Ascending aorta (tissue), 2 donors: ENCODE measurements at regions not wholly inside any gene's neighbourhood (a gene's known extent, or its start where the extent isn't known, plus 50 kb on each side); places are given as distances from the start of the nearest gene placed in this dataset.

Experiments used
- DNase-seq, 2 donors: peaks; one replicate each; pipeline ENCODE4 v3.0.0-alpha.2; 2019; ENCODE audit warnings: low spot score in 2 of 2
- H3K27ac ChIP-seq, 2 donors: fragments of 200-600 bp; sonication (generic); one replicate each; pipeline ENCODE4 v1.5.1; 2016 to 2017; ENCODE audit warnings: mild to moderate bottlenecking in 1 of 2
- H3K27me3 ChIP-seq: fragments of 200-600 bp; sonication (generic); one replicate; pipeline ENCODE4 v1.5.1; 2017
- H3K36me3 ChIP-seq, 2 donors: fragments of 200-600 bp; sonication (generic); one replicate each; pipeline ENCODE4 v1.5.1; 2016
- H3K4me1 ChIP-seq, 2 donors: fragments of 200-600 bp; sonication (generic); one replicate each; pipeline ENCODE4 v1.5.1; 2016 to 2017; ENCODE audit warnings: mild to moderate bottlenecking in 1 of 2
- H3K4me3 ChIP-seq, 2 donors: fragments of 200-600 bp; sonication (generic); one replicate each; pipeline ENCODE4 v1.5.1; 2016 to 2017; ENCODE audit warnings: mild to moderate bottlenecking in 1 of 2
- H3K9me3 ChIP-seq, 2 donors: fragments of 200-600 bp; sonication (generic); one replicate each; pipeline ENCODE4 v1.5.1; 2016
- CTCF ChIP-seq, 3 experiments: fragments of 200-600 bp in 2 of 3; fragments of 450-650 bp in 1 of 3; sonication (generic) in 2 of 3; IDR thresholded peaks; one replicate each; pipeline ENCODE4 v1.5.1; 2016 to 2019; ENCODE audit warnings: antibody characterized with exemption in 3 of 3, mild to moderate bottlenecking in 1 of 3, moderate library complexity in 1 of 3
- intact Hi-C: fragments of 100-400 bp; cut with DNase I; formaldehyde crosslinking; loops from one replicate; pipeline ENCODE4 v1.15.1; 2023

GRCh38 chr2:217146956-217147355 is 287.1 kb upstream of the TNP1 start:
- intact Hi-C loops: no loop called here
- Histone ChIP-seq H3K4me1 (no peaks in the 10 kb centered on the region), H3K27me3 (no peaks in the 10 kb centered on the region), H3K9me3 (peaks cover 0 to 8% of the 10 kb centered on the region in 2 donors), H3K36me3 (no peaks in the 10 kb centered on the region), H3K27ac (no peak overlapping the region), H3K4me3 (no peak overlapping the region)
- no peak for DNase-seq
- TF ChIP-seq CTCF (IDR thresholded peaks at IDR 0.05): no peak

GRCh38 chr2:217142649-217143266 is 282.9 kb upstream of the TNP1 start:
- H3K4me1 ChIP-seq: no peaks in the 10 kb centered on the region
- TF ChIP-seq CTCF (IDR thresholded peaks at IDR 0.05): peak in 1 of 3 experiments; percentile 34
- intact Hi-C loops: no loop called here
- H3K27ac ChIP-seq: no peak overlapping the region
- no peak for DNase-seq
- no peaks in the 10 kb centered on the region for H3K27me3 ChIP-seq
- H3K9me3 ChIP-seq: peaks cover 10 to 42% of the 10 kb centered on the region in 2 donors
- no peak overlapping the region for H3K4me3 ChIP-seq
- H3K36me3 ChIP-seq: no peaks in the 10 kb centered on the region

- Histone ChIP-seq H3K27ac (no peak overlapping the region), H3K36me3 (no peaks in the 10 kb centered on the region), H3K9me3 (peaks cover 11 to 60% of the 10 kb centered on the region in 2 donors), H3K27me3 (no peaks in the 10 kb centered on the region), H3K4me1 (no peaks in the 10 kb centered on the region), H3K4me3 (no peak overlapping the region)
- no peak for TF ChIP-seq CTCF (IDR thresholded peaks at IDR 0.05)
- intact Hi-C loops: no loop called here
- no peak for DNase-seq
Measured at GRCh38 chr2:217138284-217138683, 278.4 kb upstream of the TNP1 start.

- H3K27me3 ChIP-seq: no peaks in the 10 kb centered on the region
- H3K9me3 ChIP-seq: no peaks in the 10 kb centered on the region
- no peak for TF ChIP-seq CTCF (IDR thresholded peaks at IDR 0.05)
- no peak overlapping the region for H3K4me3 ChIP-seq
- DNase-seq: no peak
- intact Hi-C loops: no loop called here
- no peaks in the 10 kb centered on the region for H3K4me1 ChIP-seq
- H3K36me3 ChIP-seq: no peaks in the 10 kb centered on the region
- H3K27ac ChIP-seq: no peak overlapping the region
Measured at GRCh38 chr2:217127744-217128143, 267.9 kb upstream of the TNP1 start.

- no peak for DNase-seq
- Histone ChIP-seq H3K36me3 (no peaks in the 10 kb centered on the region), H3K4me1 (no peaks in the 10 kb centered on the region), H3K9me3 (no peaks in the 10 kb centered on the region), H3K4me3 (no peak overlapping the region), H3K27ac (no peak overlapping the region), H3K27me3 (no peaks in the 10 kb centered on the region)
- TF ChIP-seq CTCF (IDR thresholded peaks at IDR 0.05): no peak
- intact Hi-C loops: no loop called here
Measured at GRCh38 chr2:217125014-217125413, 265.1 kb upstream of the TNP1 start.

GRCh38 chr2:217124050-217124449 is 264.2 kb upstream of the TNP1 start:
- Histone ChIP-seq H3K4me1 (no peaks in the 10 kb centered on the region), H3K4me3 (no peak overlapping the region), H3K27me3 (no peaks in the 10 kb centered on the region), H3K9me3 (no peaks in the 10 kb centered on the region), H3K36me3 (no peaks in the 10 kb centered on the region), H3K27ac (no peak overlapping the region)
- no peak for TF ChIP-seq CTCF (IDR thresholded peaks at IDR 0.05)
- intact Hi-C loops: no loop called here
- no peak for DNase-seq
